ENCODE measurements at regions not wholly inside any gene's neighbourhood (a gene's known extent, or its start where the extent isn't known, plus 50 kb on each side); places are given as distances from the start of the nearest gene placed in this dataset.
"Not testable (repeated sequence)": the region's sequence is repeated elsewhere in the genome, so short reads cannot be mapped to it uniquely, and the experiment has no call there.

GRCh38 chr21:8390550-8391171 lies 2130.7 kb upstream of the TPTE start:
- H3K27ac ChIP-seq (ENCODE audit: low read length in 2 of 2); H3K9me3 ChIP-seq (ENCODE audit: control extremely low read depth in 1 of 3, control insufficient read depth in 2 of 3, insufficient read depth in 1 of 3, low read length in 2 of 3); H2AFZ ChIP-seq (ENCODE audit: insufficient read depth, low read depth, low read length, poor library complexity, severe bottlenecking); H3K4me3 ChIP-seq (ENCODE audit: control extremely low read depth in 1 of 5, extremely low read depth in 1 of 5, insufficient read depth in 1 of 5, low read depth in 2 of 5, low read length in 4 of 5); H3K79me2 ChIP-seq (ENCODE audit: control insufficient read depth, insufficient read depth, low read length); DNase-seq; H3K4me1 ChIP-seq (ENCODE audit: control insufficient read depth in 2 of 2, insufficient read depth in 2 of 2, low read length in 2 of 2); H3K27me3 Mint-ChIP-seq; POLR2A ChIA-PET; CTCF ChIA-PET; H3K4me2 ChIP-seq (replicated peaks; ENCODE audit: low read depth, low read length, poor library complexity, severe bottlenecking); H3K27me3 ChIP-seq (replicated peaks in 1 of 4; ENCODE audit: control extremely low read depth in 1 of 4, control insufficient read depth in 3 of 4, insufficient read depth in 4 of 4, low read length in 3 of 4); ATAC-seq (ENCODE audit: low read depth); intact Hi-C loops (cut with micrococcal nuclease); H3K9ac ChIP-seq (ENCODE audit: low read length); H3K4me1 Mint-ChIP-seq; H3K27ac Mint-ChIP-seq; H3K4me3 Mint-ChIP-seq; H4K20me1 ChIP-seq (ENCODE audit: control insufficient read depth, insufficient read depth, low read length, poor library complexity, severe bottlenecking); H3K36me3 ChIP-seq (replicated peaks in 1 of 2; ENCODE audit: control extremely low read depth in 1 of 2, control insufficient read depth in 1 of 2, extremely low read depth in 1 of 2, insufficient read depth in 2 of 2, low read length in 1 of 2); H3K9me3 Mint-ChIP-seq (ENCODE audit: insufficient read depth): not testable (repeated sequence)
- WGBS (ENCODE audit: insufficient coverage): no CpG with 5 or more reads among the region's 97 CpGs

GRCh38 chr21:8394380-8394779 lies 2127.0 kb upstream of the TPTE start:
- CTCF ChIA-PET; H3K9me3 ChIP-seq (ENCODE audit: control extremely low read depth in 1 of 3, control insufficient read depth in 2 of 3, insufficient read depth in 1 of 3, low read length in 2 of 3); H3K27ac ChIP-seq (ENCODE audit: low read length in 2 of 2); H2AFZ ChIP-seq (ENCODE audit: insufficient read depth, low read depth, low read length, poor library complexity, severe bottlenecking); ATAC-seq (ENCODE audit: low read depth); H3K4me3 ChIP-seq (ENCODE audit: control extremely low read depth in 1 of 5, extremely low read depth in 1 of 5, insufficient read depth in 1 of 5, low read depth in 2 of 5, low read length in 4 of 5); H3K27me3 ChIP-seq (replicated peaks in 1 of 4; ENCODE audit: control extremely low read depth in 1 of 4, control insufficient read depth in 3 of 4, insufficient read depth in 4 of 4, low read length in 3 of 4); H3K4me3 Mint-ChIP-seq; DNase-seq; H3K27me3 Mint-ChIP-seq; H3K9me3 Mint-ChIP-seq (ENCODE audit: insufficient read depth); POLR2A ChIA-PET; H3K27ac Mint-ChIP-seq; H4K20me1 ChIP-seq (ENCODE audit: control insufficient read depth, insufficient read depth, low read length, poor library complexity, severe bottlenecking); H3K4me2 ChIP-seq (replicated peaks; ENCODE audit: low read depth, low read length, poor library complexity, severe bottlenecking); H3K9ac ChIP-seq (ENCODE audit: low read length); H3K79me2 ChIP-seq (ENCODE audit: control insufficient read depth, insufficient read depth, low read length); H3K36me3 ChIP-seq (replicated peaks in 1 of 2; ENCODE audit: control extremely low read depth in 1 of 2, control insufficient read depth in 1 of 2, extremely low read depth in 1 of 2, insufficient read depth in 2 of 2, low read length in 1 of 2); H3K4me1 ChIP-seq (ENCODE audit: control insufficient read depth in 2 of 2, insufficient read depth in 2 of 2, low read length in 2 of 2); H3K4me1 Mint-ChIP-seq; intact Hi-C loops (cut with micrococcal nuclease): not testable (repeated sequence)
- no CpG with 5 or more reads among the region's 59 CpGs for WGBS (ENCODE audit: insufficient coverage)

DNA sequence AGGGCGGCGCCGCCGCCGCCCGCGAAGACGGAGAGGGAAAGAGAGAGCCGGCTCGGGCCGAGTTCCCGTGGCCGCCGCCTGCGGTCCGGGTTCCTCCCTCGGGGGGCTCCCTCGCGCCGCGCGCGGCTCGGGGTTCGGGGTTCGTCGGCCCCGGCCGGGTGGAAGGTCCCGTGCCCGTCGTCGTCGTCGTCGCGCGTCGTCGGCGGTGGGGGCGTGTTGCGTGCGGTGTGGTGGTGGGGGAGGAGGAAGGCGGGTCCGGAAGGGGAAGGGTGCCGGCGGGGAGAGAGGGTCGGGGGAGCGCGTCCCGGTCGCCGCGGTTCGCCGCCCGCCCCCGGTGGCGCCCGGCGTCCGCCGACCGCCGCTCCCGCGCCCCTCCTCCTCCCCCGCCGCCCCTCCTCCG lies 2125.4 kb upstream of the TPTE start:
- H2AFZ ChIP-seq (ENCODE audit: insufficient read depth, low read depth, low read length, poor library complexity, severe bottlenecking); H3K79me2 ChIP-seq (ENCODE audit: control insufficient read depth, insufficient read depth, low read length); H3K4me3 ChIP-seq (ENCODE audit: control extremely low read depth in 1 of 5, extremely low read depth in 1 of 5, insufficient read depth in 1 of 5, low read depth in 2 of 5, low read length in 4 of 5); CTCF ChIA-PET; H3K9ac ChIP-seq (ENCODE audit: low read length); H3K9me3 ChIP-seq (ENCODE audit: control extremely low read depth in 1 of 3, control insufficient read depth in 2 of 3, insufficient read depth in 1 of 3, low read length in 2 of 3); H3K27me3 ChIP-seq (replicated peaks in 1 of 4; ENCODE audit: control extremely low read depth in 1 of 4, control insufficient read depth in 3 of 4, insufficient read depth in 4 of 4, low read length in 3 of 4); H3K4me2 ChIP-seq (replicated peaks; ENCODE audit: low read depth, low read length, poor library complexity, severe bottlenecking); H3K27me3 Mint-ChIP-seq; intact Hi-C loops (cut with micrococcal nuclease); H3K4me3 Mint-ChIP-seq; POLR2A ChIA-PET; H3K4me1 ChIP-seq (ENCODE audit: control insufficient read depth in 2 of 2, insufficient read depth in 2 of 2, low read length in 2 of 2); H4K20me1 ChIP-seq (ENCODE audit: control insufficient read depth, insufficient read depth, low read length, poor library complexity, severe bottlenecking); H3K9me3 Mint-ChIP-seq (ENCODE audit: insufficient read depth); H3K27ac Mint-ChIP-seq; H3K36me3 ChIP-seq (replicated peaks in 1 of 2; ENCODE audit: control extremely low read depth in 1 of 2, control insufficient read depth in 1 of 2, extremely low read depth in 1 of 2, insufficient read depth in 2 of 2, low read length in 1 of 2); DNase-seq; H3K4me1 Mint-ChIP-seq; ATAC-seq (ENCODE audit: low read depth); H3K27ac ChIP-seq (ENCODE audit: low read length in 2 of 2): not testable (repeated sequence)
- no CpG with 5 or more reads among the region's 71 CpGs for WGBS (ENCODE audit: insufficient coverage)

DNA sequence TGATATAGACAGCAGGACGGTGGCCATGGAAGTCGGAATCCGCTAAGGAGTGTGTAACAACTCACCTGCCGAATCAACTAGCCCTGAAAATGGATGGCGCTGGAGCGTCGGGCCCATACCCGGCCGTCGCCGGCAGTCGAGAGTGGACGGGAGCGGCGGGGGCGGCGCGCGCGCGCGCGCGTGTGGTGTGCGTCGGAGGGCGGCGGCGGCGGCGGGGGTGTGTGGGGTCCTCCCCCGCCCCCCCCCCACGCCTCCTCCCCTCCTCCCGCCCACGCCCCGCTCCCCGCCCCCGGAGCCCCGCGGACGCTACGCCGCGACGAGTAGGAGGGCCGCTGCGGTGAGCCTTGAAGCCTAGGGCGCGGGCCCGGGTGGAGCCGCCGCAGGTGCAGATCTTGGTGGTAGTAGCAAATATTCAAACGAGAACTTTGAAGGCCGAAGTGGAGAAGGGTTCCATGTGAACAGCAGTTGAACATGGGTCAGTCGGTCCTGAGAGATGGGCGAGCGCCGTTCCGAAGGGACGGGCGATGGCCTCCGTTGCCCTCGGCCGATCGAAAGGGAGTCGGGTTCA lies 2122.4 kb upstream of the TPTE start:
- ATAC-seq (ENCODE audit: low read depth): peak; percentile 47
- H3K9me3 ChIP-seq (ENCODE audit: control extremely low read depth in 1 of 3, control insufficient read depth in 2 of 3, insufficient read depth in 1 of 3, low read length in 2 of 3); H3K27ac Mint-ChIP-seq; H3K4me1 Mint-ChIP-seq; H3K27ac ChIP-seq (ENCODE audit: low read length in 2 of 2); H3K27me3 ChIP-seq (replicated peaks in 1 of 4; ENCODE audit: control extremely low read depth in 1 of 4, control insufficient read depth in 3 of 4, insufficient read depth in 4 of 4, low read length in 3 of 4); DNase-seq; intact Hi-C loops (cut with micrococcal nuclease); H3K9ac ChIP-seq (ENCODE audit: low read length); H3K79me2 ChIP-seq (ENCODE audit: control insufficient read depth, insufficient read depth, low read length); H3K4me2 ChIP-seq (replicated peaks; ENCODE audit: low read depth, low read length, poor library complexity, severe bottlenecking); H4K20me1 ChIP-seq (ENCODE audit: control insufficient read depth, insufficient read depth, low read length, poor library complexity, severe bottlenecking); H3K27me3 Mint-ChIP-seq; H3K4me3 ChIP-seq (ENCODE audit: control extremely low read depth in 1 of 5, extremely low read depth in 1 of 5, insufficient read depth in 1 of 5, low read depth in 2 of 5, low read length in 4 of 5); H3K36me3 ChIP-seq (replicated peaks in 1 of 2; ENCODE audit: control extremely low read depth in 1 of 2, control insufficient read depth in 1 of 2, extremely low read depth in 1 of 2, insufficient read depth in 2 of 2, low read length in 1 of 2); H3K4me3 Mint-ChIP-seq; H2AFZ ChIP-seq (ENCODE audit: insufficient read depth, low read depth, low read length, poor library complexity, severe bottlenecking); POLR2A ChIA-PET; H3K9me3 Mint-ChIP-seq (ENCODE audit: insufficient read depth); H3K4me1 ChIP-seq (ENCODE audit: control insufficient read depth in 2 of 2, insufficient read depth in 2 of 2, low read length in 2 of 2); CTCF ChIA-PET: not testable (repeated sequence)
- WGBS (ENCODE audit: insufficient coverage): no CpG with 5 or more reads among the region's 66 CpGs
